Medulla oblongata (tissue), 1 donor: ENCODE measurements at regions not wholly inside any gene's neighbourhood (a gene's known extent, or its start where the extent isn't known, plus 50 kb on each side); places are given as distances from the start of the nearest gene placed in this dataset.

Experiments
- DNase-seq: peaks from one replicate; pipeline ENCODE4 v3.0.0-alpha.2; 2015; ENCODE audit errors: extremely low spot score

GRCh38 chr4:36004204-36004851 is 240.0 kb downstream of the ARAP2 start:
- DNase-seq, result no peak

GRCh38 chr4:36006226-36006625 is 238.1 kb downstream of the ARAP2 start:
- no peak for DNase-seq

DNA sequence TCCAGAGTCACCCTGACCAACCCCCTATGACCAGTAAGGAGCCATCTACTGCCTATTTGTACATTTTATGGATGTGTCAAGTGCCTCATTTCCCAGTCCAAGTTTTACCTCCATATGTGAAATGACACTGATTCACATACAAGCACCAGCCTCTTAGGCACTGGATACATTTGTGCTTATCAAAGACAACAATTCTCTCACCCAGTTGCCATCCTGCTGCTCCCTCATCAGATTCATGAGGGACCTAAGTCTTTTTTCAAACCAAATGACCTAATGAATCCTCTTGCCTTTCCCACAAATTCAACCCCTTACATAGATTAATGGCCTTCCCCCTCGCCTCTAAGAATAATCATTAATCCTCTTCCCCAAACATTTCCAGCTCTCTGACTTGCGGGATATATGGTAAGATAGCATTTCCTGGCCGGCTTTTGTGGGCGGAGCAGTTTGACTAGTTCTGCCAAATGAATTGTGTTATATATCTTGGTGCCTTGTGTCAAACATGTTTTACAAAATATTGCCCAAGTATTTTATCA is 233.9 kb downstream of the ARAP2 start:
- DNase-seq, result no peak

- no peak for DNase-seq
Measured at GRCh38 chr4:36011381-36011780, 232.9 kb downstream of the ARAP2 start.

DNA sequence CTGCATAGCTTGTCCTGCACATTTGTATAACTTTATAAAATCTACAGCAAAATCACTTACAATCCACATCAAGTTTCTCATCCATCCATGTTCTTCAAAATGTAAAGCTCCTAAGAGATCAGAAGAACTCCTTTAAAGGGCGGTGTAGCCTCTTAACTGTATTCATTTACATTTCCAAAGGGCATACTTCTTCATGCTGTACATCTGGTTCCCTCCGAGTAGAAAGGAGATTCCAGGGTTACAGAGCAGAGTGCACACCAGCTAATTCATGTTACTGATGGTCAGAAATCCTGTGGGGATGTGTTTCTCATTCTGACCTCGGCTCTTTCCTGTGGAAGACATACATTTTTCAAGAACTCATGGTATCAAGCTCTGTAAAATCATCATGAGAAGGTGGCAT is 231.8 kb downstream of the ARAP2 start:
- DNase-seq, result no peak

GRCh38 chr4:36013206-36013605 is 231.1 kb downstream of the ARAP2 start:
- no peak for DNase-seq
